HepG2 (cell line): ENCODE measurements at regions not wholly inside any gene's neighbourhood (a gene's known extent, or its start where the extent isn't known, plus 50 kb on each side); places are given as distances from the start of the nearest gene placed in this dataset.

Source experiments
- ATAC-seq: fragments of 200-7000 bp; cut with Tn5 transposase; 3 replicates; pipeline ENCODE4 v1.9.1; 2020; ENCODE audit warnings: mild to moderate bottlenecking, moderate library complexity
- BruUV-seq: library from RNA; stranded (reverse); fragments of 400-500 nt; replicated peaks from 2 replicates; lab custom pipeline; 2021; lab: Mats Ljungman, UMichigan
- CTCF ChIA-PET: fragments of 300-600 bp; formaldehyde crosslinking; extraction: SDS; loops from one replicate; lab custom pipeline; 2021; ENCODE audit warnings: low total read pairs, inconsistent platforms, low intra/inter-chr PET ratio; lab: Yijun Ruan, JAX
- POLR2A ChIA-PET: fragments of 350-600 bp; sonication (Branson Sonifier 250); formaldehyde crosslinking; loops from one replicate; lab custom pipeline; 2020; ENCODE audit warnings: antibody characterized with exemption, inconsistent platforms; lab: Yijun Ruan, JAX
- DNase-seq: peaks from one replicate; pipeline ENCODE4 v3.0.0-alpha.2; 2015; ENCODE audit warnings: low spot score
- FAIRE-seq: peaks from 3 replicates; lab custom pipeline; 2011; peaks lifted over from hg19 to GRCh38; lab: Jason Lieb, UNC
- H2AFZ ChIP-seq: one replicate; pipeline ENCODE4 v1.6.1; 2011; ENCODE audit warnings: low read length, inconsistent platforms
- H3K27ac ChIP-seq: fragments of 300-600 bp; 3 replicates; pipeline ENCODE4 v1.8.0; 2011; ENCODE audit warnings: mixed run types, mild to moderate bottlenecking, mixed read lengths, low read length, inconsistent platforms; ENCODE audit not compliant: insufficient read depth; ENCODE audit errors: extremely low read length
- H3K27me3 ChIP-seq, 2 experiments: fragments of 200-600 bp in 1 of 2; 2 replicates in 1 of 2; 3 replicates in 1 of 2; pipeline versions ENCODE4 v1.6.0 to v1.8.0; 2011; ENCODE audit warnings: low read length in 2 of 2, mild to moderate bottlenecking in 2 of 2, moderate library complexity in 2 of 2, inconsistent platforms in 1 of 2; ENCODE audit not compliant: insufficient read depth in 2 of 2, control insufficient read depth in 1 of 2
- H3K36me3 ChIP-seq, 2 experiments: fragments of 200-600 bp in 1 of 2; replicated peaks in 1 of 2; 2 replicates in 1 of 2; 3 replicates in 1 of 2; pipeline versions ENCODE4 v1.5.1 to v1.8.0; 2011; ENCODE audit warnings: low read length in 2 of 2, inconsistent platforms in 1 of 2; ENCODE audit not compliant: insufficient read depth in 2 of 2, control insufficient read depth in 1 of 2
- H3K4me1 ChIP-seq: 2 replicates; pipeline ENCODE4 v1.5.1; 2012; ENCODE audit warnings: low read length, inconsistent platforms; ENCODE audit not compliant: insufficient read depth
- H3K4me2 ChIP-seq: 2 replicates; pipeline ENCODE4 v1.6.0; 2011; ENCODE audit warnings: low read depth, low read length, inconsistent platforms
- H3K4me3 ChIP-seq, 3 experiments: fragments of 200-600 bp in 1 of 3; sonication (generic), shearing (Covaris generic) in 1 of 3; replicated peaks in 1 of 3; 2 replicates each; pipeline ENCODE4 v1.5.1; 2011 to 2016; ENCODE audit warnings: low read length in 3 of 3, inconsistent platforms in 2 of 3, low read depth in 2 of 3, mild to moderate bottlenecking in 2 of 3, control low read depth in 1 of 3, mixed read lengths in 1 of 3; ENCODE audit not compliant: insufficient read depth in 1 of 3
- H3K79me2 ChIP-seq: one replicate; pipeline ENCODE4 v1.6.1; 2011; ENCODE audit warnings: low read length, inconsistent platforms; ENCODE audit not compliant: insufficient read depth
- H3K9ac ChIP-seq: 2 replicates; pipeline ENCODE4 v1.6.0; 2011; ENCODE audit warnings: mild to moderate bottlenecking, low read depth, low read length, inconsistent platforms; ENCODE audit not compliant: insufficient read depth
- H3K9me3 ChIP-seq: 2 replicates; pipeline ENCODE4 v1.5.1; 2012; ENCODE audit warnings: mild to moderate bottlenecking, low read length
- H4K20me1 ChIP-seq: 2 replicates; pipeline ENCODE4 v1.6.0; 2011; ENCODE audit warnings: inconsistent platforms, mild to moderate bottlenecking, low read length, moderate library complexity; ENCODE audit not compliant: insufficient read depth
- CEBPZ ChIP-seq: IDR thresholded peaks from 2 replicates; pipeline ENCODE4 v1.6.1; 2012; ENCODE audit warnings: low read length, improper control_type of control experiment
- HNRNPLL ChIP-seq: fragments of 200-400 bp; formaldehyde crosslinking; IDR thresholded peaks from 2 replicates; pipeline ENCODE4 v1.6.1; 2017; ENCODE audit warnings: mild to moderate bottlenecking, low read depth, low read length; ENCODE audit not compliant: poor library complexity, severe bottlenecking
- JDP2 ChIP-seq: sonication (generic); formaldehyde crosslinking; IDR thresholded peaks from 2 replicates; pipeline ENCODE4 v1.8.1; 2022; ENCODE audit warnings: missing genetic modification reagents, borderline replicate concordance
- KMT2B ChIP-seq: IDR thresholded peaks from 2 replicates; pipeline ENCODE4 v1.6.1; 2016; ENCODE audit warnings: missing genetic modification reagents, missing compliant biosample characterization
- MAFF ChIP-seq: IDR thresholded peaks from 2 replicates; pipeline ENCODE4 v1.6.1; 2011; ENCODE audit warnings: low read depth, low read length, improper control_type of control experiment
- MAFK ChIP-seq, 2 experiments: IDR thresholded peaks in 1 of 2; conservative IDR thresholded peaks in 1 of 2; 2 replicates each; pipeline ENCODE4 v1.6.1; 2011; ENCODE audit warnings: improper control_type of control experiment in 2 of 2, low read length in 2 of 2
- MED13 ChIP-seq: sonication (generic); formaldehyde crosslinking; IDR thresholded peaks from 2 replicates; pipeline ENCODE4 v1.5.0; 2020; ENCODE audit warnings: missing genetic modification reagents
- RCOR2 ChIP-seq: IDR thresholded peaks from 2 replicates; pipeline ENCODE4 v1.6.1; 2016; ENCODE audit warnings: missing biosample characterization, missing genetic modification reagents
- ZBTB7A ChIP-seq: sonication (generic); formaldehyde crosslinking; IDR thresholded peaks from 2 replicates; pipeline ENCODE4 v1.8.0; 2022; ENCODE audit warnings: mild to moderate bottlenecking, missing genetic modification reagents
- ZNF574 ChIP-seq: sonication (generic); formaldehyde crosslinking; IDR thresholded peaks from 2 replicates; pipeline ENCODE4 v1.4.0; 2020; ENCODE audit warnings: missing genetic modification reagents
- ZNF775 ChIP-seq: sonication (generic); formaldehyde crosslinking; IDR thresholded peaks from 2 replicates; pipeline ENCODE4 v1.4.0; 2020; ENCODE audit warnings: missing genetic modification reagents, mild to moderate bottlenecking, moderate library complexity, borderline replicate concordance
- ZNF839 ChIP-seq: sonication (generic); formaldehyde crosslinking; IDR thresholded peaks from 2 replicates; pipeline ENCODE4 v1.4.0; 2020; ENCODE audit warnings: missing genetic modification reagents, mild to moderate bottlenecking, borderline replicate concordance
- WGBS: methylation state at CpG from one replicate; pipeline ENCODE4 v1.1.6; 2017; ENCODE audit warnings: low lambda C conversion rate; 5-methylcytosine and 5-hydroxymethylcytosine counted together
- in situ Hi-C: cut with HindIII; loops from 2 replicates; pipeline ENCODE4 v1.10.0; 2017; ENCODE audit warnings: low pct_unique_long_range_greater_than_20kb; ENCODE audit not compliant: extremely low pct_ligation_motif_present
- intact Hi-C: fragments of 100-400 bp; cut with micrococcal nuclease; formaldehyde crosslinking; loops from one replicate; pipeline ENCODE4 v1.10.0; 2022; ENCODE audit not compliant: unreplicated experiment

GRCh38 chr2:18129348-18129747, 250.9 kb downstream of the KCNS3 start:
- in situ Hi-C loops (no loop called here), intact Hi-C loops (no loop called here)
- Histone ChIP-seq H2AFZ (no peak overlapping the region), H3K27me3 (no peaks in the 10 kb centered on the region), H3K36me3 (no peaks in the 10 kb centered on the region), H3K9me3 (no peaks in the 10 kb centered on the region), H3K4me1 (no peaks in the 10 kb centered on the region), H4K20me1 (no peaks in the 10 kb centered on the region), H3K79me2 (no peaks in the 10 kb centered on the region), H3K4me3 (no peak overlapping the region), H3K9ac (no peak overlapping the region), H3K4me2 (no peak overlapping the region), H3K27ac (no peak overlapping the region)
- ChIA-PET CTCF (no interaction called here), POLR2A (no interaction called here)
- BruUV-seq, result no TSS peak
- ATAC-seq, result no peak
- no peak for FAIRE-seq
- TF ChIP-seq JDP2, result no peak
- peak; percentile 74 for TF ChIP-seq MAFF
- peak; percentile 68 to 83 for TF ChIP-seq MAFK (conservative IDR thresholded peaks at IDR 0.05 in 1 of 2, IDR thresholded peaks at IDR 0.05 in 1 of 2; ENCODE audit: low read length in 2 of 2)
- no peak for TF ChIP-seq KMT2B (CRISPR knock-in tag)
- DNase-seq, result no peak

- H3K27me3 ChIP-seq, result no peaks in the 10 kb centered on the region
- no peak overlapping the region for H3K4me3 ChIP-seq
- H3K9ac ChIP-seq, result no peak overlapping the region
- intact Hi-C loops, result no loop called here
- DNase-seq (no peak), FAIRE-seq (no peak), ATAC-seq (no peak)
- ChIA-PET POLR2A (no interaction called here), CTCF (no interaction called here)
- H3K79me2 ChIP-seq, result no peaks in the 10 kb centered on the region
- no TSS peak for BruUV-seq
- H3K4me1 ChIP-seq, result no peaks in the 10 kb centered on the region
- in situ Hi-C loops, result no loop called here
- H2AFZ ChIP-seq, result no peak overlapping the region
- H3K36me3 ChIP-seq, result no peaks in the 10 kb centered on the region
- no peak overlapping the region for H3K4me2 ChIP-seq
- H3K27ac ChIP-seq, result no peak overlapping the region
- no peaks in the 10 kb centered on the region for H3K9me3 ChIP-seq
- WGBS, result 0% methylated on average over 1 of the region's 1 CpG
- H4K20me1 ChIP-seq, result no peaks in the 10 kb centered on the region
- TF ChIP-seq RCOR2 (no peak), HNRNPLL (no peak), ZNF574 (CRISPR knock-in tag) (no peak), ZBTB7A (CRISPR knock-in tag) (no peak), MED13 (CRISPR knock-in tag) (no peak), ZNF839 (CRISPR knock-in tag) (no peak), ZNF775 (no peak), CEBPZ (no peak)
Measured at GRCh38 chr2:18125303-18125702, 246.8 kb downstream of the KCNS3 start.
